HTR-8/SVneo (cell line): ENCODE measurements at regions not wholly inside any gene's neighbourhood (a gene's known extent, or its start where the extent isn't known, plus 50 kb on each side); places are given as distances from the start of the nearest gene placed in this dataset.
"Not testable (repeated sequence)": the region's sequence is repeated elsewhere in the genome, so short reads cannot be mapped to it uniquely, and the experiment has no call there.

Experiments
- DNase-seq: peaks from one replicate; pipeline ENCODE4 v3.0.0; 2011; ENCODE audit warnings: low spot score, mixed read lengths; ENCODE audit not compliant: insufficient read length
- FAIRE-seq: peaks from 2 replicates; lab custom pipeline; 2011; peaks lifted over from hg19 to GRCh38; lab: Jason Lieb, UNC

GRCh38 chr16:80273635-80274538 lies 266.9 kb upstream of the DYNLRB2 start:
- no peak for FAIRE-seq
- DNase-seq = peak; percentile 21

GRCh38 chr16:80265624-80266306 lies 275.0 kb upstream of the DYNLRB2 start:
- FAIRE-seq (peak; percentile 31), DNase-seq (no peak)

- DNase-seq = no peak
- no peak for FAIRE-seq
Observed at GRCh38 chr16:80263848-80264694, 276.7 kb upstream of the DYNLRB2 start.

- no peak for DNase-seq
- no peak for FAIRE-seq
Observed at GRCh38 chr16:80263181-80263823, 277.5 kb upstream of the DYNLRB2 start.

- DNase-seq = no peak
- no peak for FAIRE-seq
Observed at GRCh38 chr16:80260906-80261311, 279.9 kb upstream of the DYNLRB2 start.

- DNase-seq (no peak), FAIRE-seq (no peak)
Observed at GRCh38 chr16:80259290-80259805, 281.4 kb upstream of the DYNLRB2 start.

- FAIRE-seq (no peak), DNase-seq (no peak)
Observed at GRCh38 chr16:80258407-80258806, 282.4 kb upstream of the DYNLRB2 start.

GRCh38 chr16:80254970-80255369 lies 285.8 kb upstream of the DYNLRB2 start:
- DNase-seq (no peak), FAIRE-seq (peak; percentile 95)

GRCh38 chr16:80253741-80254140 lies 287.1 kb upstream of the DYNLRB2 start:
- no peak for FAIRE-seq
- no peak for DNase-seq

GRCh38 chr16:80250381-80250780 lies 290.4 kb upstream of the DYNLRB2 start:
- FAIRE-seq (peak; percentile 16), DNase-seq (no peak)

GRCh38 chr16:80243303-80243702 lies 297.5 kb upstream of the DYNLRB2 start:
- not testable (repeated sequence) for FAIRE-seq

GRCh38 chr16:80242279-80242678 lies 298.5 kb upstream of the DYNLRB2 start:
- not testable (repeated sequence) for DNase-seq, FAIRE-seq

More at GRCh38 chr16:80243303-80243702, 297.5 kb upstream of the DYNLRB2 start:
- DNase-seq = not testable (repeated sequence)

GRCh38 chr16:80233097-80233835 lies 307.5 kb upstream of the DYNLRB2 start:
- DNase-seq = no peak
- peak; percentile 46 for FAIRE-seq

GRCh38 chr16:80231888-80232287 lies 308.9 kb upstream of the DYNLRB2 start:
- DNase-seq (peak; percentile 25), FAIRE-seq (peak; percentile 70)

- DNase-seq (no peak), FAIRE-seq (no peak)
Observed at GRCh38 chr16:80231121-80231520, 309.7 kb upstream of the DYNLRB2 start.

- FAIRE-seq = no peak
- no peak for DNase-seq
Observed at GRCh38 chr16:80230328-80231120, 310.3 kb upstream of the DYNLRB2 start.

GRCh38 chr16:80226499-80226898 lies 314.3 kb upstream of the DYNLRB2 start:
- DNase-seq (no peak), FAIRE-seq (no peak)

GRCh38 chr16:80210787-80211186 lies 330.0 kb upstream of the DYNLRB2 start:
- DNase-seq (no peak), FAIRE-seq (no peak)
